Transverse colon (tissue), 3 donors: ENCODE measurements at regions not wholly inside any gene's neighbourhood (a gene's known extent, or its start where the extent isn't known, plus 50 kb on each side); places are given as distances from the start of the nearest gene placed in this dataset.

ENCODE experiments used
- CTCF ChIP-seq, 5 experiments: fragments of 200-600 bp in 3 of 5; fragments of 450-650 bp in 2 of 5; sonication (generic) in 3 of 5; IDR thresholded peaks; 1 replicate in 2 of 5; 2 replicates in 3 of 5; pipeline ENCODE4 v1.5.1; 2016 to 2017; ENCODE audit warnings: antibody characterized with exemption in 5 of 5, inconsistent platforms in 3 of 5, mild to moderate bottlenecking in 2 of 5, moderate library complexity in 1 of 5
- POLR2A ChIP-seq: fragments of 450-650 bp; IDR thresholded peaks from one replicate; pipeline ENCODE4 v1.6.1; 2016; ENCODE audit warnings: antibody characterized with exemption, mild to moderate bottlenecking, moderate library complexity

- TF ChIP-seq CTCF (IDR thresholded peaks at IDR 0.05) (no peak), POLR2A (no peak)
Observed at GRCh38 chr9:17075758-17076485, 58.9 kb upstream of the CNTLN start.
